22Rv1 (cell line): ENCODE measurements at regions not wholly inside any gene's neighbourhood (a gene's known extent, or its start where the extent isn't known, plus 50 kb on each side); places are given as distances from the start of the nearest gene placed in this dataset.

Experiments used
- CTCF ChIP-seq: fragments of 450-650 bp; IDR thresholded peaks from 2 replicates; pipeline ENCODE4 v1.5.1; 2017; ENCODE audit warnings: mild to moderate bottlenecking
- ZFX ChIP-seq: fragments of 450-650 bp; IDR thresholded peaks from 2 replicates; pipeline ENCODE4 v1.6.1; 2017; ENCODE audit warnings: antibody characterized with exemption, borderline replicate concordance

- TF ChIP-seq CTCF (no peak), ZFX (no peak)
Measured at GRCh38 chr7:94145602-94146001, 141.4 kb upstream of the BET1 start.
